COLO668 (cell line): ENCODE measurements at regions not wholly inside any gene's neighbourhood (a gene's known extent, or its start where the extent isn't known, plus 50 kb on each side); places are given as distances from the start of the nearest gene placed in this dataset.

Experiments
- DNase-seq: peaks from one replicate; lab custom pipeline; 2025; ENCODE audit not compliant: unreplicated experiment; lab: John Stamatoyannopoulos, UW

DNA sequence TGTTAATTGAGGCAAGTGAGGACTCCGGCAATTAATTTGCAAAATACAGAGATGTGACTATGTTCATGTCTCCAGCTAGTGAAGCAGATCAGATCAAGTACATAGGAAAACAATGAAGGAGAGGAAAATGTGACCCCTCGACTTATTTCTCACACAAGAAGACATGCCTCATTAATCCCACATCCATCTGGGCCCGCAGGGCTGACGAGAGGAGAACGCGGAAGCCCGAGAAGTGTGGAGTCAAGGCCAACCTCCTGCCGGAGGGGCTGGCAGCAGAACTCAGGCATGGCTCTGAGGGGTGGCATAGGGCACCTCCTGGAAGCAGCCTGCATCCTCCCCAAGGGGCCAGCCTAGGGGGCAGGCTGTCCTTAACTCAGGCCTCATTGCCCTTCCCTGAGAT, 54.4 kb downstream of the ZNF503 start:
- peak; percentile 19 for DNase-seq

DNA sequence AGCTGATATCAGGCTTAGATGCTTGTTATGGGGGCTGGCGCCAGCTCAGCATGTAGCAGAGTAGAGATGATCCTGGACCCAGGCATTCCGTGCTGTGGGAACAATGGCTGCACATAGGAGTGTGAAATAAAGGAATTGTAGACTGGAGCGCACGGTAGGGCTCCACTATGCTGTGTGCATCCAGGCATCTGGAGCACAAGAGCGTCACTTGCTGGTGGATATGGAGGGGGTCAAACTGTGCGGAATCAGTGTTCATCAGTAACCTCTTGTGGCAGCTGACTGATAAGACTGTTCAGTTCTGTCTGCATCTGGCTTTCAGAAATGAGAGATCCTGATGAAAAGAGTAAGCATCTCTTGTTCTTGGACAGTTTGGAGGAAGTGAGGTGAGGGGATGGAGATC, 55.8 kb downstream of the ZNF503 start:
- DNase-seq = no peak

DNA sequence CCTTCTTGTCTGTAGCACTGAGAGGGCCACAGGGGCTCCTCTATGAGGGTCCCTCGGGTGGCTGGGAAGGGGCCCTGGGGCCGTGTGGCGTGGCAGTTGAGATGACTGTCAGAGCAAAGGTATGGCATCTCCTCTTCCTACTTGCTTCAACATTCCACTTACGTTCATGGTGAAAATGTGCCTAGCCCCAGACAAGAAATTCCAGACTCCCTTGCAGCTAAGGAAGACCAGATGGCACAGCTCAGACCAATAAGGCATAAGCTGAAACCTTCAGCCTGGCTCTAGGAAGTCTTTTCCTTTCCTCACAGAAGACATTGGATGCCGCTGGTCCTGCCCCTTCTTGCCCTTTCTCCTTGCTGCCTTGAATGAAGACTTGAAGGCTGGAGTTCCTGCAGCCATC, 57.4 kb downstream of the ZNF503 start:
- DNase-seq = no peak

DNA sequence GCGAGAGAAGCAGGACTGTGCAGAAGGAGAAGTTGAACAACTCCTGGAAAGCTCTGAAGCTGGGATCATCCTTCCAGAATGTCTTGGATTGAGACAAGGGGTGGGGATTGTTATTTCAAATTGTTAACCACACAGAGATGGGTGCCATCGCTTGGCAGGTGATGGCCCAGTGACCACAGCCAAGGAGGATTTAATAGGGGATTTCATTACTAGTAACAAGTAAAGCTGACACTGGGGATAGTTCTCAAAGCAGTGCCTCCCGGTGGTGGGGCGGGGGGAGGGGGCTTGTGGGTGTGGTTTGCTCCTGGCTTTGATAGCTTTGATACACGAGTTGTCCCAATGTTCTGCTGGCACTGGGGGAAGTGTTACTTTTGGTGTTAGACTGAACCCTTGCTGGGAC, 59.2 kb downstream of the ZNF503 start:
- no peak for DNase-seq

DNA sequence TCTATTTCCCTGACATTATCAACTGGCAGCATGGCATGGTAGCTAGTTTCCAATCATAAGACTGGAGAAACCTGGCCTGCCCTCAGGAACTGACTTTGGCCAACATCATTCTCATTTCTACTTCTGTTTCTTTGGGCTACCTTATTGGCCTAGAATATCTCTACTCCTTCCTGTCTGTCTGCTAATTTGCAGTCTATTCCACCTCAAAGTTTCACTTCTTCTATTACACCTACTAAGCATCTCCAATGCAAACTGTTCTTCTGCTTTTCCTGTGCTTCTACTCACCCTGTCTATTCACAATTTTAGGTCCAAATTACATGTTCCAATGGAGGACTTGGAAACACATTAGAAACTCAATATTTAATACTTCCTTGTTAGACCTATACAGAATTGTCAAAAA, 65.6 kb downstream of the ZNF503 start:
- DNase-seq = no peak

DNA sequence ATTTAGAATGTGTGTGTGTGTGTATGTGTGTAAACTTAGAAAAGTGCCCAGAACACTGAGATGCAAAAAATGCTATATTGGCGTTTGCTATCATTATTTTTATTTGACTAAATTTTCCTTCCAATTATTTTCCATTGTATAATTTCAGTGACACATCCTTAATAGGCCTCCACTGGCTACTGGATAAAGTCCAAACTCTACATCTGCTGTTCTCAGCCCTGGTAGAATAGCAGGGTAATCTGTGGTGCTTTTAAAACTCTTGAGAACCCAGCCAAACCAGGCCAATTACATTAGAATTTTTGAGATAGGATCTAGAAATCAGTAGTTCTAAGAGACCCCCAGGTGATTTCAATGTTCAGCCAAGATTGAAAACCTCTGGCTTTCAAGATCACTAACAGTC, 66.4 kb downstream of the ZNF503 start:
- no peak for DNase-seq

DNA sequence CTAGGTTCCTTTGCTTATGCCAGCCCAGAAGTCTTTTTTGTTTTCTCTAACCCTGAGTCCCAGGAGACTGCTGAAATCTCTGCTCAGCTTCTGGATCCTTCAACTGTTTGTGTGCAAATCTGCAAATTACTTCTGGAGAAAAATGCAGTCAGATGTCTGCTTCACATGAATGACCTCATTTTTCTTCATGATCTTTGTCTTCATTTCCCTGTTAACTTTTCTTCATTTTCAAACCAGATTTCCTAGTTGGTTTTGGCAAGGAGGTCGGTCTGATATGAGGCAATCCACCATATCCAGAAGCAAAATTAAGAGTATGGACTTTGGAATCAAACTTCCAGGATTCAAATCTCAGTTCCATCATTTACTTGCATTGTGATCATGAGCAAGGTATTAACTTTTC, 66.8 kb downstream of the ZNF503 start:
- DNase-seq = no peak

DNA sequence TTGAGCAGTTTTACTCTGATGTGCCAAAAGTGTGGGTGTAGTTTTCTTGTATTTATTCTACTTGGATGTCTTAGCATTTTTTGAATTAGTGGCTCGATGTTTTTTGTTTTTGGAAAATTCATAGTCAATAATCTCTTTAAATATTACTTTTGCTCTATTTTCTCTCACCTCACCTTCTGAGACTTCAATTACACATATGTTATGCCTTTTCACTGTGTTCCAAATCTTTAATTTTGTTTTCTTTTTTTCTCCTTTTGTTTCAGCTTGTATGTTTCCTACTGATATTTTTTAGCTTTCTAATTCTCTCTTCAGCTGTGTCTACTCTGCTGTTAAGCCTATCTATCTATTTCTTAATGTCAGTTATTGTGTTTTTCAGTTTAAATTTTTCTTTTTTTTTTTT, 69.5 kb downstream of the ZNF503 start:
- no peak for DNase-seq

DNA sequence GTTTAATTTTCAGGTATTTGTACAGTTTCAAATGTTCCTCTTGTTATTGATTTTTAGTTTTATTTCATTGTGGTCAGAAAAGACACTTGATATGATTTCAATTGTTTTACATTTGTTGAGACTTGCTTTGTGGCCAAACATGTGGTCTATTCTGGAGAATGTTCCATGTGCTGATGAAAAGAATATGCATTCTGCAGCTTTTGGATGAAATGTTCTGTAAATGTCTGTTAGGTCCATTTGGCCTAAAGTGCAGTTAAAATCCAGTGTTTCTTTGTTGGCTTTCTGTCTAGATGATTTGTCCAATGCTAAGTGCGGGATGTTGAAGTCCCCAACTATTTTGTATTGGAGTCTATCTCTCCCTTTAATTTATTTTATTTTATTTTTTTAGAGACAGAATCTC, 70.5 kb downstream of the ZNF503 start:
- DNase-seq = no peak

DNA sequence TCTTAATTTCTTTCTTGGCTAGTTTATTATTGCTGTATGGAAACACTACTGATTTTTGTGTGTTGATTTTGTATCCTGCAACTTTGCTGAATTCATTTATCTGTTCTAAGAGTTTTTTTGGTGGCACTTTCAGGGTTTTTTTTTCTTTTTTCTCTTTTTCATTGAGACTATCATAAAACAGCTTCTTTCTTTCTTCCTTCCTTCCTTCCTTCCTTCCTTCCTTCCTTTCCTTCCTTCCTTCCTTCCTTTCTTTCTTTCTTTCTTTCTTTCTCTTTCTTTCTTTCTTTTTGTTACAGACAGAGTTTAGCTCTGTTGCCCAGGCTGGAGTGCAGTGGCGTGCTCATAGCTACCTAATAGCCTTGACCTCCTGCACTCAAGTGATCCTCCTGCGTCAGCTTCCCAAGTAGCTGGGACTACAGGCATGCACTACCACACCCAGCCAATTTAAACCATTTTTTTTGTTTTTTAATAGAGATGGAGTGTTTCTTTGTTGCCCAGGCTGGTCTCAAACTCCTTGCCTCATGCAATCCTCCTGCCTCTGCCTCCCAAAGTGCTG, 72.3 kb downstream of the ZNF503 start:
- DNase-seq = no peak

DNA sequence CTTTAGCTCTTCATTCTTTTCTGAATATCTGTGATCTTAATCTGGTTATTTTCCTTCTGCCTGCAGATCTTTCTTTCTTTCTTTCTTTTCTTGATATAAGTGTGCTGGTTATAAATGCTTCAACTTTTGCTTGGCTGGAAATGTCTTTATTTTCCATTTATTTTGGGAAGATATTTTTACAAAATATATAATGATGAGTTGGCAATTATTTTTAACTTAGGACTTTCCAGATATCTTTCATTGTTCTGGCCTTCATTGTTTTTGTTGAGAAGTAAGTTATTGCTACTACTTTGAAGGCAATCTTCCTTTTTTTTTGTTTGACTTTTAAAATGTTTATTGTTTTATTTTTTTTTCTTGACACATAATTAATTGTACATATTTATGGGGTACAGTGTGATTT, 75.3 kb downstream of the ZNF503 start:
- no peak for DNase-seq

DNA sequence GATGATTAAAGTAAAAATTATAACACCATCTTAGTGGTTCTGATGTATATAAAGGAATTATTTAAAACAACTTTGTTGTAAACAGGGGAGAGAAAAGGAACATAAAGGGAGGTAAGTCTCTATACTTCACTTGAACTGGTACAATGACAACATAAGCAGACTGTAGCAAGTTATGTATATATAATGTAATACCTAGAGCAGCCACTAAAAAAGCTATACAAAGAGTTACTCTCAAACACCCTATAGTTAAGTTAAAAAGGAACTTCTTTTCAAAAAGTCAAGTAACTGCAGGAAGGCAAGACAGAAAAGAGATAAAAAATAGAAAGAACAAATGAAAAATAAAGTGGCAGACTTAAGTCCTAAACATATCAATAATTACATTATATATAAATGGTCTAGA, 82.3 kb downstream of the ZNF503 start:
- DNase-seq = no peak

DNA sequence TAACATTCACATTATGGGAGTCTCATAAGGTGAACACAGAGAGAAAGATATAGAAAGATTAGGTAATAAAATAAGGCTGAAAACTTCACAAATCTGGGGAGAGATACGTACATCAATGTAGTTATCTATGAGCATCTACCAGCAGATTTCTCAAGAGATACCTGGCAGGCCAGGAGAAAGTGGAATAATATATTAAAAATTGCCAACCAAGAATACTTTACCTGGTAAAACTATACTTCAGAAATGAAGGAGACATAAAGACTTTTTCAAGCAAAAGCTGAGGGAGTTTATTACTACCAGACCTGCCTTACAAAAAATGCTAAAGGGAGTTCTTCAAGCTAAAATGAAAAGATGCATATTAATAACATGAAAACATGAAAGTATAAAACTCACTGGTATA, 78.8 kb upstream of the COMTD1 start:
- no peak for DNase-seq

DNA sequence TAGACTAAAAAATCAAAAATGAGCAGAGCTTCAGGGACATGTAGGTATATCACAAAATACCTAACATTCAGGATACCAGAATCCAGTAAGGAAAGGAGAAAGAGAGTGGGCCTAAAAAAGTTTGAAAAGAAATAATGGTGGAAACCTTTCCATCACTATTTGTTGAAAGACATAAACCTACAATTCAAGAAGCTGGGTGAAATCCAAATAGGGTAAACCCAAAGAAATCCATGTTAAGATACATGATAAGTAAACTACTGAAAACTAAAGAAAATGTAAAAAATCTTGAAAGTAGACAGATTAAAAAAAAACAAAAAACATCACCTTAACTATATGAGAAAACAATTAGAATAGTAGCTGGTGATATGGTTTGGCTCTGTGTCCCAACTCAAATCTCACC, 76.7 kb upstream of the COMTD1 start:
- DNase-seq = no peak

DNA sequence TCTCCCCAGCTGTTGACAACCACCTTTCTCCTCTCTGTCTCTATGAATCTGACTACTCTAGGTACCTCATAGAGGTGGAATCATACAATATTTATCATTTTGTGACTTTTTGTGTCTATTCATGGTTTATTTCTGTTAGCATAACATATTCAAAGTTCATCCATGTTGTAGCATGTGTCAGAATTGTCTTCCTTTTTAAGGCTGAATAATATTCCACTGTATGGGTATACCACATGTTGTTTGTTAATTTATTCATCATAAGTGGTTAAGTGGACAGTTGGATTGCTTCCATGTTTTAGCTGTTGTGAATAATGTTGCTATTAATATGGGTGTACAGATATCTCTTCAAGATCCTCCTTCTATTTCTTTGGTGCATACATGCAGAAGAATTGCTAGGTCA, 69.9 kb upstream of the COMTD1 start:
- DNase-seq = no peak

DNA sequence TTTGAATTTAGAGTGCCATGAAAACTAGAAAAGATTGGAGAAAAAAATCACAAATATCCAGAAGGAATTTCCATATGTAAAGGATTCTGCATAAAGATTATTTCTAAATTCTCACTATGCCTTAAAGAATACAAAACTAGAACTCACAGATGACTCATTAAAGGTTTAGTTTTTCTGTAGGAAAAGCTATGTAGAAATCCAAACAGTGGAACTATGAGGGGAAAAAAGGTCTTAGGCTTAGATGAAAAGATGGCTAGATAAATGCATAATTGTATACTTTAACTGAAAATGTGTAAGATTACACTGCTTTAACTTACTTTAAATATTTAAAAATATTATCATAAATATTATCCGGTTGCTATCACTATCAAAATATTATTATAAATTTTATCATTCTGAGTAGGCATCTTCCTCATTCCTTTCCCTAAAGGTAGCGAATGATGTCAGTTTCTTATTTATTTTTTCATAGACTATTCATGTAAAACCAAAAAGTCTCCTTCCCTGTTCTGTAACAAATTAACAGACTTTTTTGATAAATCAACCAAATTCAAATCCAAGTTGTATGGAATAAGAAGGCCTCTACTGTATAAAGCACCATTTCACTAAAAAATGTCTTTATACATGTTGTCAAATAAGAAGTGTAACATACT, 69.1 kb upstream of the COMTD1 start:
- DNase-seq = no peak

DNA sequence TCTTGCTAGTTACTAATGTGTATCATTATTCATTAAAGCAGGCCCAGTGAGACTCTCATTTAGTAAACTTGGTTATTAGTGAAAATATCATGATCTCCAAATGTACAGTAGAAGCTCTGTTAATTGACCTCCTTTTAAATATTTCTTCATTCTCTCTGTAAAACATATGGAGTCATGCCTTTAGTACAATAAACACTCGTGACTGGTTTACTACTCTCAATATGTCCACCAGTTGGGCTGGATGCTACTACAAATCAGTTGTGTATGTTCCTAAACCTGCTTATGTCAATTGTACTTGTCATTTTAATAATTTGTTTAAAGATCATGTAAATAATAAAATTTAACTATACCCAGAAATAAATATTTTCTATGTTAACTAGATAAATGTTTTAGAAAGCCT, 68.6 kb upstream of the COMTD1 start:
- no peak for DNase-seq

DNA sequence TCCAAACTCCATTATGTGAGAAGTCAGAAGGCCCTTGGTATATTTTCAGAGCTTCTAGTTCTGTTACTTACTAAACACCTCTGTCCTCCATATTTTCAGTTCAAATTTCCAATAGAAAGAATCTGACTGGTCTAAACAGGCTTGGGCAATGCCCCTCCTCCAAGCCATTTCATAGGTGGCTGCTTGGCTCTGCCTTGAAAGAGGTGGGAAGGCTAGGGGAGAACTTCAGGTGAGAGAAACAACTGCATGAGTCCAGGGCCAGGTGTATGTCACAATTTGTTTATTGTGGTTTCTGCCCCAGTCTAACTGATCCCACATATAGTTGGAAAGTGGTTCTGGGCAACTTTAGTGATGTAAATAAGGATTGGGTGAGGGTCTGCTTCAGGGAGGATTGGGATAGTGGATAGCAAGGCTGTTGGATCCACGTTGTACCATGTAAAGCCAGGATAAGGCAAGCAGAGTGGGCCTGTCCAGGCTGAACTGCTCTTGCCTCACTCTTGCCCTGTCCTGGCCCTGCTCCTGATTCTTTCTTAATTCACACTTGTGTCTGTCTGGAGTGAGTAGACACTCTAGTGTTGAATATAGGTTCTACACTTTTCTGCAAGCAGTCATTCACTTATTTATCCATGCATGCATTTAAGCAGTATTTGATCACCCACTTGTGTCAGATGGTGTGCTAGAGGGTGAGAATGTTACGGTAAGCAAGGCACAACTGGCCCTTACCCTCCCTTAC, 67.5 kb upstream of the COMTD1 start:
- no peak for DNase-seq

DNA sequence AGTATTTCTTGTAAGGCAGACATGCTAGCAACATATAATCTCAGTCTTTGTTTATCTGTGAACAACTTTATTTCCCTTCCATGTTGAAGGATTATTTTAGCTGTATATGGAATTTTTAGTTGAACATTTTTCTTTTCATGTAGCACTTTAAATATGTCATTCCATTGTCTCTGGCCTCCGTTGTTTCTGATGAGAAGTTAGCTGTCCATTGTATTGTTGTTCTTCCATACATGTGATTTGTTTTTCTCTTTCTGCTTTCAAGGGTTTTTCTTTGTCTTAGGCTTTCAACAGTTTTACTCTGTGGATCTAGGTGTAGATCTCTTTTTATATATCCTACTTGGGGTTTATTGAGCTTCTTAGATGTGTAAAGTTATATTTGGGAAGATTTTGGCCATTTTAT, 66.3 kb upstream of the COMTD1 start:
- no peak for DNase-seq

DNA sequence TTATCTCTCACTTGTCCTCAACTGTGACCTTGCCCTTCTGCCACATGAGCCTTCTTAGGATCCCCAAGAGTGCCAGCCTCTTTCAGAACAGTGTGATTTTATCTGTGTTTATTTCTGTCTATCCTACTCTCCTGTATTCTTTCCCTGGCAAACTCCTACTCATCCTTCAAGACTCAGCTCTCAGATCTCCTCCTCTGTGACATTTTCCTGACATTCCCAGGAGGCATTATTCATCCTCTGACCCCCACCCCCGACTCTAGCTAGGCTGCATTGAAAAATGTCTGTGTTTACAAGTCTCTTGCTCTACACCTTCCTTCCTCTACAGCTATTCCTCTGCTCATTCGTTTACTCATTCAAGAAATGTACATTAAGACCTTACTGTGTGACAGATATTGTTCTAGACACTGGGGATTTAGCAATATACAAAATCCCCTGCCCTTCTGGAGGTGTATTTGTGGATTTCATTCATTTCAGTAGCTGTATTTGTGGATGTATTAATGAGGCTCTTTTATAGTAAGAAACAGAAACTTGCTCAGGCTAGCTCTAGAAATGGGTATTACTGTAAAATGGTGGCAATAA, 61.4 kb upstream of the COMTD1 start:
- DNase-seq = no peak

DNA sequence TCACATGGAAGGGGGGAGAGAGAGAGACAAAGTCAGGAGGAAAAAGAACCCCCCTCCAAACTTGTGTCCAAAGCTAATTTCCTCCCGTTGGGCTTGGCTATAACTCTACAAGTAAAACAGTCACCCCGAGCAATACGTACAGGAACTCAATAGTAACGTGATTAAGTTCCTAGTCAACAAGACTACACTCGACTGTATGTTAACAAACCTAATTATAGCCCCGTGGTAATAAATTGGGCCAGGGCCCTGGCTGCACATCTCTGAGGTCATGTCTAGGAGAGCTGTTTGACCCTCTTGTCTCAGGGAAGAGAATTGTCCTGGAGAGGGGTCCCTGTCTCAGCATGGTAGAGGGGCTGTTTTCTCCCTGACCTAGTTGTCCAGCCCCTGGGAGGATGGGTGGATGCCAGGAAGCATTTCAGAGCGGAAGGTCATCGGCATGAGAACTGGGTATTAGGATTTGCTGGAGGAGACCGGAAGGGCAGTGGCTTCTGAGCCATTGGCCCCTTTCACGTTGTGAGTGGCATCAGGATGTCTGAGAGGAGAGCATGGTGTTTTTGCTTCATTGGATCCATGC, 60.2 kb upstream of the COMTD1 start:
- DNase-seq = no peak
